Neuronal stem cell (in vitro differentiated cells): ENCODE measurements at regions not wholly inside any gene's neighbourhood (a gene's known extent, or its start where the extent isn't known, plus 50 kb on each side); places are given as distances from the start of the nearest gene placed in this dataset.
"Not testable (repeated sequence)": the region's sequence is repeated elsewhere in the genome, so short reads cannot be mapped to it uniquely, and the experiment has no call there.

Experiments used
- DNase-seq: peaks from one replicate; pipeline ENCODE4 v3.0.0-alpha.2; 2013; ENCODE audit warnings: low spot score
- H2AFZ ChIP-seq: one replicate; pipeline ENCODE4 v1.6.1; 2013; ENCODE audit warnings: mild to moderate bottlenecking, low read length, inconsistent platforms
- H2AK5ac ChIP-seq: 2 replicates; pipeline ENCODE4 v1.6.1; 2013; ENCODE audit warnings: low read depth, mild to moderate bottlenecking, inconsistent platforms, low read length, moderate library complexity, mixed read lengths
- H2BK120ac ChIP-seq: 2 replicates; pipeline ENCODE4 v1.6.1; 2013; ENCODE audit warnings: low read depth, mild to moderate bottlenecking, inconsistent platforms, low read length, moderate library complexity, mixed read lengths
- H2BK12ac ChIP-seq: one replicate; pipeline ENCODE4 v1.6.1; 2013; ENCODE audit warnings: low read length, inconsistent platforms
- H2BK15ac ChIP-seq: 2 replicates; pipeline ENCODE4 v1.6.1; 2013; ENCODE audit warnings: mild to moderate bottlenecking, low read length, inconsistent platforms, mixed read lengths
- H2BK5ac ChIP-seq: one replicate; pipeline ENCODE4 v1.6.1; 2013; ENCODE audit warnings: inconsistent platforms, mild to moderate bottlenecking, low read length, moderate library complexity
- H3K14ac ChIP-seq: one replicate; pipeline ENCODE4 v1.6.1; 2013; ENCODE audit warnings: low read length, inconsistent platforms
- H3K18ac ChIP-seq: 2 replicates; pipeline ENCODE4 v1.6.1; 2013; ENCODE audit warnings: low read length, inconsistent platforms
- H3K23ac ChIP-seq: 2 replicates; pipeline ENCODE4 v1.6.1; 2013; ENCODE audit warnings: low read depth, mild to moderate bottlenecking, mixed read lengths, low read length, inconsistent platforms; ENCODE audit not compliant: poor library complexity
- H3K27ac ChIP-seq: replicated peaks from 3 replicates; pipeline ENCODE4 v1.5.1; 2013; ENCODE audit warnings: low read length, inconsistent platforms
- H3K27me3 ChIP-seq, 3 experiments: 2 replicates each; pipeline ENCODE4 v1.6.1; 2013; ENCODE audit warnings: low read length in 3 of 3, mild to moderate bottlenecking in 2 of 3, inconsistent platforms in 1 of 3, low read depth in 1 of 3, mixed read lengths in 1 of 3, moderate library complexity in 1 of 3; ENCODE audit not compliant: control insufficient read depth in 3 of 3, insufficient read depth in 3 of 3
- H3K36me3 ChIP-seq, 2 donors: replicated peaks in 1 of 2; 2 replicates each; pipeline ENCODE4 v1.6.1; 2013; ENCODE audit warnings: low read length in 2 of 2; ENCODE audit not compliant: control insufficient read depth in 2 of 2, insufficient read depth in 2 of 2
- H3K4ac ChIP-seq: 2 replicates; pipeline ENCODE4 v1.6.1; 2013; ENCODE audit warnings: inconsistent platforms, mild to moderate bottlenecking, low read length, moderate library complexity
- H3K4me1 ChIP-seq, 2 donors: 1 replicate in 1 of 2; 2 replicates in 1 of 2; pipeline ENCODE4 v1.6.1; 2013; ENCODE audit warnings: low read length in 2 of 2, low read depth in 1 of 2; ENCODE audit not compliant: control insufficient read depth in 2 of 2, insufficient read depth in 1 of 2
- H3K4me2 ChIP-seq: one replicate; pipeline ENCODE4 v1.6.1; 2013; ENCODE audit warnings: mild to moderate bottlenecking, low read length, inconsistent platforms; ENCODE audit not compliant: insufficient read depth, poor library complexity, severe bottlenecking
- H3K4me3 ChIP-seq, 2 donors: 2 replicates each; pipeline ENCODE4 v1.5.1; 2013; ENCODE audit warnings: low read length in 2 of 2, mild to moderate bottlenecking in 2 of 2, inconsistent platforms in 1 of 2, moderate library complexity in 1 of 2
- H3K79me1 ChIP-seq: one replicate; pipeline ENCODE4 v1.6.1; 2013; ENCODE audit warnings: low read depth, mild to moderate bottlenecking, inconsistent platforms, low read length, moderate library complexity
- H3K9ac ChIP-seq: one replicate; pipeline ENCODE4 v1.6.1; 2013; ENCODE audit warnings: mild to moderate bottlenecking, low read depth, low read length, inconsistent platforms; ENCODE audit not compliant: poor library complexity
- H3K9me3 ChIP-seq, 2 donors: replicated peaks in 1 of 2; 2 replicates each; pipeline versions ENCODE3 to v1.6.1; 2013; ENCODE audit warnings: low read length in 2 of 2, mild to moderate bottlenecking in 2 of 2, inconsistent platforms in 1 of 2, low read depth in 1 of 2, mixed read lengths in 1 of 2, moderate library complexity in 1 of 2; ENCODE audit not compliant: control insufficient read depth in 2 of 2, insufficient read depth in 1 of 2
- H4K8ac ChIP-seq: one replicate; pipeline ENCODE4 v1.6.1; 2013; ENCODE audit warnings: low read depth, mild to moderate bottlenecking, inconsistent platforms, low read length, moderate library complexity
- H4K91ac ChIP-seq: one replicate; pipeline ENCODE4 v1.6.1; 2013; ENCODE audit warnings: low read length, low read depth, mild to moderate bottlenecking, inconsistent platforms; ENCODE audit not compliant: poor library complexity
- WGBS, 2 donors: extraction: QIAGEN DNeasy Blood & Tissue Kit; methylation state at CpG; one replicate each; pipeline ENCODE4 v1.1.7; 2013; ENCODE audit warnings: missing lambda C conversion rate in 2 of 2, mixed read lengths in 1 of 2; ENCODE audit not compliant: insufficient read length in 2 of 2, insufficient replicate concordance in 1 of 2; ENCODE audit errors: extremely low coverage in 2 of 2; 5-methylcytosine and 5-hydroxymethylcytosine counted together

DNA sequence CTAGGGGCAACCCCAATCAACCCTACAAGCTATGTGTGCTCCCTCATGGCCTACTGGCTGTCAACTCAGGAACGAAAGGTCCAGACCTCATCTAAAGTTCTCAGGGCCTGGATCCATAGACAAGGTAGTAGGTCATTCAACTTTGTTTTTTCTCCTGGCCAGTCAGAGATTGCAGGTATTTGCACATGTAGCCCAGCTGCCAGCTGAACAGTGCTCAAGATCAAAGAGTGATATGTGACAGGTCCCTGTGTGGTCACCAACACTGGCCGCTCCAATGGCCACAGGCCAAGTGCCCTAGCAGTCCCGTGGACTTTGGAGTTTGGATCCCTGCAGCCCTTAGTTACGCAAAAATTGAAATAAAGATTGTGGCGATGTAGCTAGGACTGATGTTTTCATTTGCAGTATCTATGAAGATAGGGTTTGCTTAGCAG lies 60.6 kb upstream of the ATXN1 start:
- H3K79me1 ChIP-seq = no peaks in the 10 kb centered on the region
- H3K4ac ChIP-seq = no peak overlapping the region
- H3K27ac ChIP-seq = no peak overlapping the region
- H4K8ac ChIP-seq = no peak overlapping the region
- H3K9me3 ChIP-seq = no peaks in the 10 kb centered on the region
- no peak overlapping the region for H2BK5ac ChIP-seq
- H3K23ac ChIP-seq = no peak overlapping the region
- no peak overlapping the region for H2AFZ ChIP-seq
- H3K36me3 ChIP-seq = no peaks in the 10 kb centered on the region
- no peaks in the 10 kb centered on the region for H3K4me1 ChIP-seq
- H2BK12ac ChIP-seq = no peak overlapping the region
- peaks cover 0 to 14% (median 0%) of the 10 kb centered on the region in 3 experiments for H3K27me3 ChIP-seq
- H4K91ac ChIP-seq = no peak overlapping the region
- H3K4me3 ChIP-seq = peak overlapping the region in 1 of 2 donors; percentile 27
- DNase-seq = no peak
- H3K18ac ChIP-seq = no peak overlapping the region
- H3K4me2 ChIP-seq = no peak overlapping the region
- no peak overlapping the region for H2BK15ac ChIP-seq
- H3K14ac ChIP-seq = no peak overlapping the region
- WGBS, 2 donors = no CpG with 5 or more reads among the region's 5 CpGs
- no peak overlapping the region for H3K9ac ChIP-seq
- no peak overlapping the region for H2BK120ac ChIP-seq
- no peak overlapping the region for H2AK5ac ChIP-seq

DNA sequence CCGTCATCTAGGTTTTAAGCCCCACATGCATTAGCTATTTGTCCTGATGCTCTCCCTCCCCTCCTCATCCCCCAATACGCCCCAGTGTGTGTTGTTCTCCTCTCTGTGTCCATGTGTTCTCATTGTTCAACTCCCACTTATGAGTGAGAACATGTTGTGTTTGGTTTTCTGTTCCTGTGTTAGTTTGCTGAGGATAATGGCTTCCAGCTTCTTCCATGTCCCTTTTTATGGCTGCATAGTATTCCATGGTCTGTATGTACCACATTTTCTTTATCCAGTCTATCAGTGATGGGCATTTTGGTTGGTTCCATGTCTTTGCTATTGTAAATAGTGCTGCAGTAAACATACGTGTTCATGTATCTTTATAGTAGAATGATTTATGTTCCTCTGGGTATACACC lies 59.0 kb upstream of the ATXN1 start:
- no CpG with 5 or more reads among the region's 3 CpGs for WGBS, 2 donors

DNA sequence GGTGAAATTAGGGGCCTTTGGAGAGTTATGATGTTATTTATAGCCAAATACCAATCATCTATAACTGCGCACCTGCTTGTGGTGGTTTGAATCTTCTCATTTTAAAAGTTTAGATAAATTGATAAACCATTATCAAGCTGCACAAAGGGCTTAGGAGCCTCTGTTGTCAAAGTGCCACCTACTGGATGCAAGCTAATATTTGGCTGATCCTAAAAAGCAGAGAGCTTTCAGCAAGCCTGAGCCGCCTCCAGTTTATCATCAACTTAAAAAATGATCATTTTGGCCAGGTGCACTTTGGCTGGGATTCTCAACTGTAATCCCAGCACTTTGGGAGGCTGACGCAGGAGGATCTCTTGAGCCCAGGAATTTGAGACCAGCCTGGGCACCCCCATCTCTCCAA lies 58.5 kb upstream of the ATXN1 start:
- Histone ChIP-seq H3K4me3 (no peak overlapping the region), H3K4me1 (no peaks in the 10 kb centered on the region), H4K8ac (no peak overlapping the region), H3K14ac (no peak overlapping the region), H3K23ac (no peak overlapping the region), H3K9me3 (no peaks in the 10 kb centered on the region), H2BK12ac (no peak overlapping the region), H3K27me3 (peaks cover 0 to 8% (median 0%) of the 10 kb centered on the region in 3 experiments), H3K4ac (no peak overlapping the region), H2BK120ac (no peak overlapping the region), H3K4me2 (no peak overlapping the region), H3K9ac (no peak overlapping the region), H3K79me1 (no peaks in the 10 kb centered on the region), H2AK5ac (no peak overlapping the region), H2BK15ac (no peak overlapping the region), H4K91ac (no peak overlapping the region), H3K36me3 (no peaks in the 10 kb centered on the region), H2AFZ (no peak overlapping the region), H3K18ac (no peak overlapping the region), H2BK5ac (no peak overlapping the region), H3K27ac (no peak overlapping the region)
- no CpG with 5 or more reads among the region's 3 CpGs for whole genome bisulfite sequencing, 2 donors
- no peak for DNase-seq

More for the DNA sequence above, 59.0 kb upstream of the ATXN1 start:
- H3K9ac ChIP-seq, H2BK5ac ChIP-seq, H3K4me3 ChIP-seq, H2BK15ac ChIP-seq, H3K14ac ChIP-seq, H3K4me2 ChIP-seq, H3K4me1 ChIP-seq, H2BK120ac ChIP-seq, H3K9me3 ChIP-seq, H4K91ac ChIP-seq, H3K79me1 ChIP-seq, H3K27ac ChIP-seq, H2AFZ ChIP-seq, H4K8ac ChIP-seq, DNase-seq, H2BK12ac ChIP-seq, H3K23ac ChIP-seq, H3K18ac ChIP-seq, H2AK5ac ChIP-seq, H3K36me3 ChIP-seq, H3K4ac ChIP-seq: not testable (repeated sequence)
- H3K27me3 ChIP-seq = peaks cover 0 to 11% (median 0%) of the 10 kb centered on the region in 3 experiments

DNA sequence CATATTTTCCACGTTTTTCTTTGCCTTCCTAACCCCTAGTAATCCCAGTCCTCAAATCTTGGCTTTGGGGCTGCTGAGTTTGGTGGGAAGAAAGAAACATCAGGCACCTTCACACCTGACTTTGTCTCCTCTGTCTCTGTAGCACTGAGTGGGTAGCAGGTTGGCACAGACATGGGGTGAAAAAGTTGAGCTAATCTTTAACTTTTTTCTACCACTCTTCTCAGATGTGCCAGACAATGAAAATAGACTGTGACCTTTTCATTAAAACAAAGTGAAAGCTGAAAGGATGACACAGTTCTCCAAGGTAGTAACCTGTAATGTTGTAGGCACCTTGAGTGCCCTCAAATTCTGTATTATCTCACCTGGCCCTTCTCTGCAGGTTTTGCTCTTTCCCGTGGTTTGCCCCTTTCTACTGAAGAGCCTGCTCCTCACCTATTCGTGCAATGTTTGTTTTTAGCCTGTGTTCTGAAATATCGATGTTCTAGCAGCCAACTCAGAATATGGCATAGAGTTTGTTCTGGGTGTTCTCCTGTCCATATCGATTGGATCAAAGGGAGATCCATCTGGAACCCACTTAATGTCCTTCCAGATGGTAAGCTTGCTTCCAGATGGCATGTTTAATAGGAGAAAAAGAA lies 57.8 kb upstream of the ATXN1 start:
- Histone ChIP-seq H2BK12ac (no peak overlapping the region), H3K4me2 (no peak overlapping the region), H2AK5ac (no peak overlapping the region), H2BK5ac (no peak overlapping the region), H3K23ac (no peak overlapping the region), H3K18ac (no peak overlapping the region), H2BK120ac (no peak overlapping the region), H3K9ac (no peak overlapping the region), H3K4ac (no peak overlapping the region), H3K4me3 (no peak overlapping the region), H3K14ac (no peak overlapping the region), H3K9me3 (no peaks in the 10 kb centered on the region), H3K36me3 (no peaks in the 10 kb centered on the region), H2AFZ (no peak overlapping the region), H3K4me1 (no peaks in the 10 kb centered on the region), H4K91ac (no peak overlapping the region), H2BK15ac (no peak overlapping the region), H3K79me1 (no peaks in the 10 kb centered on the region), H3K27ac (no peak overlapping the region), H3K27me3 (peaks cover 0 to 8% (median 0%) of the 10 kb centered on the region in 3 experiments), H4K8ac (no peak overlapping the region)
- no peak for DNase-seq
- no CpG with 5 or more reads among the region's 5 CpGs for WGBS, 2 donors
